ENCODE measurements at regions not wholly inside any gene's neighbourhood (a gene's known extent, or its start where the extent isn't known, plus 50 kb on each side); places are given as distances from the start of the nearest gene placed in this dataset.

DNA sequence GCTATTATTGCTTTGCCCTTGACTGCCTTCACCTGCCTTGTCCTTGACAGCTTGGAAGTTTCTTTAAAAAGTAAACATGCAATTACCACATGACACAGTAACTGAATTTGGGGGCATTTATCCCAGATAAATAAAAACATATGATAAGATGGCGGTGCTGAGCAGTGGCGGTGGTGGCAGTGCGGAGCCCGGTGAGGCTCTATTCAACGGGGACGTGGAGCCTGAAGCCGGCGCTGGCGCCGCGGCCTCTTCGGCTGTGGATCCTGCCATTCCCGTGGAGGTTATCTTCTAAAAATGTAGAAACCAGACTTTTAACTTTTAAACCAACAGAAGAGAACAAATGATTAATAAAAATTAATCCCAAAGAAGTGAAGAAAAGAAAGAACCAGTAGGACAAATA lies 59.7 kb upstream of the ZDHHC15 start:
- TF ChIP-seq, protein P1, sequence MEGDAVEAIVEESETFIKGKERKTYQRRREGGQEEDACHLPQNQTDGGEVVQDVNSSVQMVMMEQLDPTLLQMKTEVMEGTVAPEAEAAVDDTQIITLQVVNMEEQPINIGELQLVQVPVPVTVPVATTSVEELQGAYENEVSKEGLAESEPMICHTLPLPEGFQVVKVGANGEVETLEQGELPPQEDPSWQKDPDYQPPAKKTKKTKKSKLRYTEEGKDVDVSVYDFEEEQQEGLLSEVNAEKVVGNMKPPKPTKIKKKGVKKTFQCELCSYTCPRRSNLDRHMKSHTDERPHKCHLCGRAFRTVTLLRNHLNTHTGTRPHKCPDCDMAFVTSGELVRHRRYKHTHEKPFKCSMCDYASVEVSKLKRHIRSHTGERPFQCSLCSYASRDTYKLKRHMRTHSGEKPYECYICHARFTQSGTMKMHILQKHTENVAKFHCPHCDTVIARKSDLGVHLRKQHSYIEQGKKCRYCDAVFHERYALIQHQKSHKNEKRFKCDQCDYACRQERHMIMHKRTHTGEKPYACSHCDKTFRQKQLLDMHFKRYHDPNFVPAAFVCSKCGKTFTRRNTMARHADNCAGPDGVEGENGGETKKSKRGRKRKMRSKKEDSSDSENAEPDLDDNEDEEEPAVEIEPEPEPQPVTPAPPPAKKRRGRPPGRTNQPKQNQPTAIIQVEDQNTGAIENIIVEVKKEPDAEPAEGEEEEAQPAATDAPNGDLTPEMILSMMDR (IDR thresholded peaks at IDR 0.05; ENCODE audit: unreplicated experiment) = no peak
- POLR2A ChIA-PET = no interaction called here
- Mint-ChIP-seq H3K27me3 (ENCODE audit: insufficient read depth, unreplicated experiment) (no peaks in the 10 kb centered on the region), H3K36me3 (ENCODE audit: insufficient read depth, unreplicated experiment) (no peaks in the 10 kb centered on the region), H3K9me3 (ENCODE audit: unreplicated experiment) (peaks cover 12% of the 10 kb centered on the region), H3K4me1 (ENCODE audit: insufficient read depth, unreplicated experiment) (no peaks in the 10 kb centered on the region), H3K4me3 (ENCODE audit: unreplicated experiment) (no peak overlapping the region), H3K27ac (ENCODE audit: low read depth, unreplicated experiment) (no peak overlapping the region)
- CTCF ChIA-PET = no interaction called here
- no TSS peak for BruUV-seq (replicated peaks)
- intact Hi-C loops (cut with micrococcal nuclease) = no loop called here
- DNase-seq (ENCODE audit: unreplicated experiment) = no peak

All from MCF 10A (cell line).